GM23338 (cell line): ENCODE measurements at regions not wholly inside any gene's neighbourhood (a gene's known extent, or its start where the extent isn't known, plus 50 kb on each side); places are given as distances from the start of the nearest gene placed in this dataset.

Experiments
- CTCF ChIP-seq, 2 experiments: fragments of 200-600 bp in 1 of 2; sonication (generic) in 1 of 2; conservative IDR thresholded peaks; 2 replicates each; pipeline versions ENCODE4 v1.5.1 to v1.6.1; 2016 to 2017; ENCODE audit warnings: antibody characterized with exemption in 2 of 2, low read depth in 2 of 2, mild to moderate bottlenecking in 2 of 2, moderate library complexity in 1 of 2
- EZH2 ChIP-seq: fragments of 200-600 bp; sonication (generic); IDR thresholded peaks from one replicate; pipeline ENCODE4 v1.8.0; 2017; ENCODE audit warnings: antibody characterized with exemption, mild to moderate bottlenecking, low read depth; ENCODE audit not compliant: unreplicated experiment
- EZH2phosphoT487 ChIP-seq: fragments of 200-600 bp; sonication (generic); IDR thresholded peaks from one replicate; pipeline ENCODE4 v1.8.1; 2018; ENCODE audit warnings: antibody characterized with exemption; ENCODE audit not compliant: unreplicated experiment
- REST ChIP-seq: IDR thresholded peaks from one replicate; pipeline ENCODE4 v1.6.1; 2018; ENCODE audit warnings: antibody characterized with exemption; ENCODE audit not compliant: unreplicated experiment

- TF ChIP-seq CTCF (conservative IDR thresholded peaks at IDR 0.05; ENCODE audit: low read depth in 2 of 2) (no peak), EZH2phosphoT487 (no peak), EZH2 (no peak), REST (no peak)
These were observed 125.7 kb upstream of the RIPOR2 start for GRCh38 chr6:25061289-25061936.
